Stimulated activated CD8-positive, alpha-beta memory T cell treated with anti-CD3 and anti-CD28 coated beads, Interleukin-7, amount 100 ng/mL, for 1 hour (primary cell): ENCODE measurements at regions not wholly inside any gene's neighbourhood (a gene's known extent, or its start where the extent isn't known, plus 50 kb on each side); places are given as distances from the start of the nearest gene placed in this dataset.
"Not testable (repeated sequence)": the region's sequence is repeated elsewhere in the genome, so short reads cannot be mapped to it uniquely, and the experiment has no call there.

Experiments used
- DNase-seq, 2 donors: peaks; one replicate each; pipeline ENCODE4 v3.0.0-alpha.2; 2020; ENCODE audit warnings: low read depth in 2 of 2

DNA sequence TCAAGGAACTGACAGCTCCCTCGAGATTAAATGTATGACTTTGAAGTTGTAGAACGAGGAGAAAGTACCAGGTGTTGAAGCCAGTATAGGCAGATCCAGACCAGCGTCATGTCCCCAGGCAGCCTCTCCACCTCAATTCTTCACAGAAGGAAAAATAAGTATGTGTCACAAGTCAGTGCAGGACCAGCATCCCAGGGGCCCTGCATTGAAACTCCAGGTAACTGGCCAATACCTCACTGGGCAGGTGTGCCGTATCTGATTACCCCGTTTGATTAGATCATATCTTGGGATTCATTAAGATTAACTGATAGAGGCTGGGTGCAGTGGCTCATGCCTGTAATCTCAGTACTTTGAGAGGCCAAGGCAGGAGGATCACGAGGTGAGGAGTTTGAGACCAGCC is 466.7 kb upstream of the B3GAT1 start:
- no peak for DNase-seq

- DNase-seq = no peak
Observed at GRCh38 chr11:134876226-134876625, 464.2 kb upstream of the B3GAT1 start.

- no peak for DNase-seq
Observed at GRCh38 chr11:134866981-134867675, 455.1 kb upstream of the B3GAT1 start.

DNA sequence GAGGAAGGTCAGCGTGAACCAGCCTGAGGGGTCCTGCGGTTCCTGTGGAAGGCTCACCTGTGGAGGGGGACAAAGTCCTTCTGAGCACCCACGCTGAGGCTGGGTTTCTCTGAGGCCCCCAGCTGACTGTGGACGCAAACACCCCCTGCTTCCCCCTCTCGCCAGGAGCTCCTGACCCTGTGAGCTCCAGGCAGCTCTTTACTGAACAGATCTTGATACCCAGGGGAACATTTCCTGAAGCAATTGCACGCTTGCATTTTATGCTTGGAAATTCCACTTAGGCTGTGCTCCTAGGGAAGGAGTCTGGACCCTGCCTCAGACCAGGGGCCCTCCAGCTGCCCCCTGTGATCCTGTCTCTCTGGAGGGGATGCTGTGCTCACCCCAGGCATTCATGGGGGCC is 454.2 kb upstream of the B3GAT1 start:
- DNase-seq = no peak

DNA sequence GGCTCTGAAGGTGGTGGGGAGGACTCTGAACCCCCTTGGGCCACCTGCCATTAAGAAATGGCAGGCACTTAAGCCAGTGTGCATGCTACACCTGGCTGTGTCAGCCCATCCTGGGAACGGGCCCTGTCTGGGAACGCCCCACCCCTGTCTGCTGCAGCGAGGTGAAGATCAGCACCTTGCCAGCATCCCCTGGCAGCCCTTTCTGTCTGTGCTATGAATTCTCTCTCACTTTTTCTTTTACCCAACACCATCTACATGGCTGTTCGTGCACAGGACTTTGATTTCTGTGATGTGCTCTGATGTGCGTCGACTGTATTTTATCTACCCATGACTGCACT is 452.9 kb upstream of the B3GAT1 start:
- no peak for DNase-seq

- no peak for DNase-seq
Observed at GRCh38 chr11:134864233-134864967, 452.4 kb upstream of the B3GAT1 start.

GRCh38 chr11:134863294-134863693 is 451.3 kb upstream of the B3GAT1 start:
- no peak for DNase-seq

DNA sequence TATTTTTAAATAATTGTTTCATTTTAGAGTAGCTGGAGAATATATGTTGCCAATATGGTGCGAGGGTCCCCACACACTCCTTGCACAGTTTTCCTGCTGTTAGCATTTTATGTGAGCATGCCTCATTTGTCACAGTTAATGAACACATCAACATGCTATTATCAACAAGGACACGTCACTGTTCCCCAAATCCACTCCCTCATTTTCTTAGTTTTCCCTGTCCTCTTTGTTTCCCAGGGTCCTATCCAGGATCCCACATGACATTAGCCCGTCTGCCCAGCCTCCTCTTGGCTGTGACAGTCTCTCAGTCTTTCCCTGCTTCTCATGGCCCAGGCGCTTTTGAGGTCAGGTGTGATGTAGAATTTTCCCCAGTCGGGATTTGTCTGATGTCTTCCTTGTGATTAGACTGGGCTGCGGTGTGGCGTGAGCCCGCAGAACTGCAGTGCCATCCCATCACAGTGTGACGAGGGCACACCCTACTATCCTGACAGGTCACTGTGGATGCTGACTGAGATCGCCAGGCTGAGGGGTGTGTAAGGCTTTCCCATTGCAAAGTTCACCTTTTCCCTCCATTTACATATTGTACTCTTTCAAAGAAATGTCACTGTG is 450.6 kb upstream of the B3GAT1 start:
- no peak for DNase-seq

DNA sequence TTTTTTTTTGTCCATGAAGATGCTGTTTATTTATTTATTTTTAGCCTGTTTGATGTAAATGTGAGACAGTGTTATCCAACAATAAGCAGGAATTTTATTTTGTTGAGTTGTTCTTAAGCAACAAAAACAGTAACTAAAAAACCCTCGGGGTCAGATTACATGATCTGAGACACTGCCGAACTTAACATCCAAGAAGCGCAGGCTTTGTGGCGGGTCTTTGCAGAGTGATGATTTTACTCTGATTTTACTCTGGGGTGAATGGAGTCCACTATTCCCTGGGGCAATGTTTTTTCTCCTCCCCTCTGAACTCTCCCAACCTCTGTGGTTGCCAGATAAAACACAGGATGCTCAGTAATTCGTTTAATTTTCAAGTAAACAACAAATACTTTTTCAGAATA is 450.1 kb upstream of the B3GAT1 start:
- DNase-seq = no peak

DNA sequence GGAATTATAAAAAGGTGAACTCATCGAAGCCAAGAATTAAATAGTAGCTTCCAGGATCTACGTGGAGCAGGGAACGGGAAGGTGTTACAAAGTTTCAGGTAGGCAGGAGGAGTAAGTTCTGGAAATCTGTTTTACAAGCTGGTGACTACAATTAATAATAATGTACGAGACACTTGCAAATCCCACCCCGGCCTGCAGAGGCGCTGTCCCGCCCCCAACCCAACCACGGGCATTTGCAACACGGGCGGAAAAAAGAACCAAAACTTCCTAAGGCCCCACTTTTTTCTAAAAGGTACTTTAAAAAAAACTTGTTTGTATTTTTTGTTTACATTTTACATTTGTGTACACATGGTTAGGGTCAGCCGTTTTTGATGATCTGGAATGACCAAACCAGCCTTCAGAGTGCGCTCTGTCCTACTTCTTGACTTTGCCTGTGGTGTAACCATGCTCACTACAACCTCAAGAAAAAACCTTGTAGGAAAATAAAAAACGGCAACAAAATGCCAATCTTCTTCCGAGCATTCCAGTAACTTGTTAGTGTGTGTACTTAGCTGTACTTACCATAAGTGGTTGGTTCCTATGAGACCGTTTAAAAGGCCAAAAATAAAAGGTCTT is 449.6 kb upstream of the B3GAT1 start:
- DNase-seq = no peak

GRCh38 chr11:134858783-134859480 is 446.9 kb upstream of the B3GAT1 start:
- DNase-seq = no peak

GRCh38 chr11:134857035-134857434 is 445.0 kb upstream of the B3GAT1 start:
- DNase-seq = no peak

DNA sequence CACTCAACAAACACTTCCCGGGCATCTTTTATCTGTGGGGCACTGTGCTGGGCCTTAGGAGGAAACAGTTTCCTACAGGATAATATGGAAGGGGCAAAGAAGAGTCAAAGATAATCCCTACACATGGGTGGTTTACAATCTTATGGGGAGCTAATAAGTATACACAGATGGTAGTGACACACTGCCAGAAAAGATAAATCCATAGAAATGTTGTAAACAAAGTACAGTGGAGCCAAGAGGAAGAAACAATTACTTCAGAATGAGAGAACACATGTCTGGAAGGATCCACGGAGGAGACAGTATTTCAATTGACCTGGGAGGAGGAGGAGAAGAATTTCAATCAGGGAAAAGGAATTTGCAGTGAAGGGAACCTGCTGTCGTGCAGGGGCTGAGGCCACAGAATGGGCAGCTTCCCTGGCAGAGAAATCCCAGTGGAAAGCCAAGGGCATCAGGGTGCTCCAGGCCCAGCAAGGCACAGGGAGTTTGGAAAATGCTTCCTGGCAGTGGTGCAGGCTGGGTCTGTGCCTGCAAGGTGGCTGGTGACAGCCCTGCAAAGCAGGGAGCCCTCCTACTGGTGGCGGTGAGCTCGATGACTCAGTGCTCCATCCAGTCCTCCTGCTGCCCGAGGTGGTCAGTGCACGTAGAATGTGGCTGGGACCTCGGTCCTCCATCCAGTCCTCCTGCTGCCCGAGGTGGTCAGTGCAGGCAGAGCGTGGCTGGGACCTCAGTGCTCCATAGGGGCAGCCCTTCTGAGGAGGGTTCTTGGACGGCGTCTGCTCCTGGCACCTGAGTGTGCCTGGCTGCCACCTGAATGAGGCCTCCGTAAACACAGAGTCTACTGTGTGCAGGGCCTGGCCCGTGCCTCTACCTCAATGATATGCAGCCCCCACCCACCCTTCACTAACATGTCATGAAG is 444.3 kb upstream of the B3GAT1 start:
- no peak for DNase-seq

DNA sequence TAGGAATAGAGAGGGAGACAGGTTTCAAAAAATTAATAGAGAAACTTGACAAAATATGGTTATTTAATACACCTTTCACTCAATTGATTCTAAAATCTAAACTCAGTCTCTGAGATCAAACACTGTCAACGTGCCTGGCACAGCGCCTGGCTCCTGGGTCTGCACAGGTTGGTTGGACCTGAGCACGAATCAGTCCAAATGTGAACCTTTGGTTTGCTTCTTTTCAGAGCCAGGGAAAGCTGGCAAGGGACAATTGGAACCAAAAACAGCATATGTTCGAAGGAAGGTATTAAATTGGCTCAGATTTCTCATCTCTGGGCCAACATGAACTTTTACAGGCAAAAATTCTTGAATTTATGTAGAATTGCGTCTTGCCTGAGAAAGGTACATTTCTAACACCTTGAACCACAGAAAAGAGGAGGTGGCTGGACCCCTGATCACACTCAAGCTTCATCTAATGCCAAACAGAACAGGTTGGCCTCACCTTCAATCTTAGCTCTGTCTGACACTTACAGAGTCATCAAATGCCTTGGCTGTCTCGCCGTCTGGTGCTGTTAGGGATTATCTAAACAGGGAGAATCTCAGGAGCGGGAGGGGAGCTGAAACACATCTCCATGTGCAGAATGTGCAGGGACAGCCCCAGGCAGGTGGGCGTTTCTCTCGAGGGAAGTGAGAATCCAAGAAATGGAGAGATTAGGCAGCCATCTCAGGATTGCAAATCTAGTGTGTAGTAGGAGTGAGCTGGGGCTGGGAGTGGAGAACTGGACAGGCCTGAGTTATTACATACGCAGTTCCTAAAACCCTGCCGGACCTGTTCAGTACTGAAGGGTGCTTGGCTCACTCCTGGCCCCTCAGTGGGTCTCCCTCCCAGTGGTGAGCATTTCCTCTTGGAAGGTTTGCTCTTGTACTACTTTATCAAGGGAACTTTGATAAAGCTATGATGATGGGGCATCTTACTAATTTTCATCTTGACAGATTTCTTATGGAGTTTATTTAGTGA is 442.2 kb upstream of the B3GAT1 start:
- DNase-seq = no peak

DNA sequence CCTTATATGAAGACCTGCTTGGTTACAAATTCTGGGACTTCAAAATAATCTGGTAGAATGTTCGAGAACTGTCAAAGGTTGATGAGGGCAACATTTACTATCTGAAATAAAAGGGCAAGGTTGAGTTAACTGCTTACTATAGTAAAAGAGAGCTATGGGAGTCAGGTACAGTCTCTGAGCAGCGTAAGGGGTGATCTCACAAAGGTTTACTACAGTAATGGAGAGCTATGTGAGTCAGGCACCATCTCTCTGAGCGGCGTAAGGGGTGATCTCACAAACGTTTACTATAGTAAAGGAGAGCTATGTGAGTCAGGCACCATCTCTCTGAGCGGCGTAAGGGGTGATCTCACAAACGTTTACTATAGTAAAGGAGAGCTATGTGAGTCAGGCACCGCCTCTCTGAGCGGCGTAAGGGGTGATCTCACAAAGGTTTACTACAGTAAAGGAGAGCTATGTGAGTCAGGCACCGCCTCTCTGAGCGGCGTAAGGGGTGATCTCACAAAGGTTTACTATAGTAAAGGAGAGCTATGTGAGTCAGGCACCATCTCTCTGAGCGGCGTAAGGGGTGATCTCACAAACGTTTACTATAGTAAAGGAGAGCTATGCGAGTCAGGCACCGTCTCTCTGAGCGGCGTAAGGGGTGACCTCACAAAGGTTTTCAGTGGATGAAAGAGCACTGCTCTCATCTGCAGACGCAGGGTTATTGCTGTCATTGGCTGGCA is 439.6 kb upstream of the B3GAT1 start:
- DNase-seq = not testable (repeated sequence)

DNA sequence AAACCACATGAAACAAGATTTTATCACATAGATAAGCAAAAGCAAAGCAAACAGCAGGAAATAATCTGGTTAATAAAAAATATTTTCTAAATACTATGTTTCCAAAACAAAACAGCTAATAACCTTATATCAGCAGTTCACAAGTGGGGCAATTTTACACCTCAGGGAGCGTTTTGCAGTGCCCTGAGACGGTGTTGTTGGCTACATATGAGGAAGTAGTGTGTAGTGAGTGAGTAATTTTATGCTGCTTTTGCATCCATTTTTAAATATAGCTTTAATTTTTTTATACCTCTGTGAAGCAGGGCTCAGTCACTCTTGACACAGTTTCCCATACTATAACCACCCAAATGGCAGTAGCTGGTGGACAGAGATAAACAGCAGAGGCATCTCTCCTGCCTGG is 438.5 kb upstream of the B3GAT1 start:
- DNase-seq = no peak

DNA sequence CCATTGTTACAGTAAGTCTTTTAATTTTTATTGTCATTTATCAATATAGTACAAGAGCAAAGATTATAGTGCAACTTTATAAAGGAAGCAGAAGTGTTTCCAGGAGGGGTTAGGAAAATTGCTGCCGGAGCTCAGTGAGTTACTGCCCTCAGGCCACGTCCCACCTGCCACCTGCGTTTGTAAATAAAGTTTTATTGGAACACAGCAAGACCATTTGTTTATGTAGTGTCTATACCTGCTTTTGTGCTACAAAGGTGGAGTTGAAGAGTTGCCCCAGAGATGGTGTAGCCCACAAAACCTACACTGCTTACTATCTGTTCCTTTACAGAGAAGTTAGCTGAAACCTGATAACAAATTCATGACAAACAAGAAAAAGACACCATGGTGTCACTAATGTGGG is 437.8 kb upstream of the B3GAT1 start:
- no peak for DNase-seq

- no peak for DNase-seq
Observed at GRCh38 chr11:134847083-134847715, 435.2 kb upstream of the B3GAT1 start.
